ENCODE measurements at regions not wholly inside any gene's neighbourhood (a gene's known extent, or its start where the extent isn't known, plus 50 kb on each side); places are given as distances from the start of the nearest gene placed in this dataset.

GRCh38 chr7:91323626-91324158, 59.5 kb downstream of the FZD1 start:
- no peak for DNase-seq

GRCh38 chr7:91324663-91325062, 60.4 kb downstream of the FZD1 start:
- no peak for DNase-seq

DNA sequence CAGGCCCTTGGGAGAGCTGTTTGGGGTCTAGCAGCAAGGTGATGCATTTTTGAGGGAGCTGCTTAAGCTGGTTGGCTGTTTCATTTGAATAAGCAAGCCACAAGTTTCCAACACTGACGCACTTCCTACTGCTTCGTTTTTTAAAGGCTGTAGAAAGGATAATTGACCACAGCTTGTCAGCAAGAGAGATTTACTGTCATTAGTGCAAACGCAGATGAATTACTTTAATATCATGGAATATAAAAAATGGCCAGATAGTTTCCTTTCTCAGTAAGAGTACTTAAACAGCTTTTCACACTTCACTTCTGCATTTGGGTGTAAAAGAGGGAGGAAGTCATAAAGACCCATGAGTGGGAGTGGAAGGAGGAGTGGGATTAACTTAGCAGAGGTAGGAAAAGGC, 61.5 kb downstream of the FZD1 start:
- DNase-seq, result peak; percentile 31

DNA sequence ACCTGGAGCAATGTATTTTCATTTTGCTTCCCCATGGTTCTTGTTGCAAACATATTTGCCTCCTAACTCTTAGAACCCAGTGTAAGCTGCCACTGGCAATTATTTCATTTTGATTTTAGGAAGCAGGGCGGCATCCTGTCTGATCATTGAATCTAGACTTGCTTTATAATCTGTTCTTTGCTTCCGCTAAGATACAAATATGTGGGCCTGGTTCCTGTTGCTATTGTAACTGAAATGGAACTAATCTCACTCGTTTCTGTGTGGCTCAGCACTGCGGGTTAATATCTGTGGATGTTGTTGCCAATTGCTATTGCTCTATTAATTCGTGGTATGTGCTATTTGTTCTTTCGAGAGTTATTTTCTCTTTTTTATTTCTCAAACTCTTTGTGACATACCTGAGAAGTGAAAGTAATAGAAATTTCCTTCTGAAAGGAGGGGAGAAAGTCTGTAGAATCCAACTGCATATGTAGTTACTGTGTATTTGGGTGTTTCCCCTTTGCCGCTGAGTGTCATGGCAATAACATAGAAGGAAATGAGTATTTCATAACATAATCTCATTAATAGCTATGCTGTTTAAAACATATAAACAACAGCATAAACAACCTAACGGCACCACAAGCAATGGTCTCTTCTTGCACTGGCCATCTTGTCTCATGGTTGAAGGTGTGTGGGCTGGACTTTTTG, 62.4 kb downstream of the FZD1 start:
- DNase-seq, result no peak

DNA sequence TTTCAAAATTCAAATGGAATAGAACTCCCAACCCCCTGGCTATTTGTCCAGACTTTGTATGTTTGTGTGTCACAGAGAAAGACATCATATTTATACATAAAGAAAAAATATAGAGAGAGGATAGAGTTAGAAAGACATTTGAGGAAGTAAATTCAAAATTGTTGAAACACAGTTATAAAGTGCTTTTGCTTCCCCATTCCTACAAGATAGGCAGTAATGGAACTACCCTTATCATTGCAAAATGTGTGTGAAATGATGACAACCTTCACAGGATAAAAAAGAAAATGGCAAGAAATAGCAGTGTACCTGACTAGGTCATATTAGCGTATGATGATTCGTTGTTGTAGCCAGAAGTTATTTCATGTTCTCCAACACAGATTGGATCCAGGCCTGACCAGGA, 63.1 kb downstream of the FZD1 start:
- peak; percentile 76 for DNase-seq

DNA sequence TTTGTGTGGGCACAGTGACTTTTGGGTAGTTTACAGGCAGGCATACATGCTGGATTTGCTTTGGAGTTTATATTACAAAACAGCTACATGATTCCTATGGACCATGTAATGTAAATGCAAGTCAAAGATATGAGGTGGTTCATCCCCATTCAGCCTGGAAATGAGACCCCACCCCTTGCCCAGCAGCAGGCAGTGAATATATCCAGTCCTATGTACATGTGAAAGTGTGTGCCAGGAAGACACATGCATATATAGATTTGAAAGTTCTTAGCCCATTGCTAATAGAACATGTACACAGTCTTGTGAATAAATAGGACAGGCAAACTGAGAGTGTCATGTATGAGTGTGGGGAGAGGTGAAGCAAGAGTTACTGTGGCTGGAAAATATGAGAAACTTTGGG, 65.3 kb downstream of the FZD1 start:
- DNase-seq, result no peak

DNA sequence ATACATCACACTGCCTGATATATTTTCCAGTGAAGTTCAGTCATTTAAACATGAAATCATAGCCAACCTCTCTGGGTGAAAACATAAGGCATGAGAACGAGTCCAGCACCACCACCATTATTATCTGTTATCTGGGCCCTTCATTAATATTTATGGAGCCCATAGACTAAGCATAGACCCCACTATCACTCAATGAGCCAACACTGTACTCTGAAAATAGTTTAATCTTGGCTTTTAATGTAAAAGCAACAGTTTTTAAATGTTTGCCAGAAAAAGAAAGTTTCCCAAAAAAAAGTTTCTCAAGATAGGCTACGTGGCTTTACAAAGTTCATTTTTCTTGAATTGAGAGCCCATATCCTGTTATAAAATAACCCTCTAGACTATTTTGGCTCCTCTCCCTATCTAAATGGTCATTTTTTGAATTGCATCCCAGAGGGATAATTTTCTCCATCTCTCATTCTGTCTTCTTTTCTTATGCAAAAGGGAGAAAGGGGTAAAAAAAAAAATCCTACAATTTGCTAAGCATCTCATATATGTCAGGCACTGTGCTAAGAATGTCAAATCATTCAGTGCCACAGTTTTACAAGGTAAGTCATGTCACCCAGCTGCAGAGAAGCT, 66.1 kb downstream of the FZD1 start:
- no peak for DNase-seq

DNA sequence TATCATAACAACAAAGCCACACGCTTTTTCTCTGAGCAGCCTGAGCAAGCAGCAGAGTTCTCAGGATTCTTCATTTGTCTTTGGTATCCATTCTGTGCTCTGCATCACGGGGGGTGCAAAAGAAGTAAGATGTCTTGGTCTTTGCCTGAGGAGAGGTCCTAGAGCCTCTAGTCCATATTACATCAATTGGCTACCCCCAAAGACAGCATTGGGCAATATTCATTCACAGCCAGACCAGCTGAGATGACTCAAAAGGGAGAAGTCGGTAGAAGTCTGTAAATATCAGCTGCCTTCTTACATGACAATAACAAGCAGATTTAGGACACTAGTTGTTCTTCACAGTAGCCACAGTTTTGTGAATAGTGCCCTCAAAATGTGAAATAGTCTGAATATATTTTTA, 66.6 kb downstream of the FZD1 start:
- DNase-seq, result peak; percentile 52

DNA sequence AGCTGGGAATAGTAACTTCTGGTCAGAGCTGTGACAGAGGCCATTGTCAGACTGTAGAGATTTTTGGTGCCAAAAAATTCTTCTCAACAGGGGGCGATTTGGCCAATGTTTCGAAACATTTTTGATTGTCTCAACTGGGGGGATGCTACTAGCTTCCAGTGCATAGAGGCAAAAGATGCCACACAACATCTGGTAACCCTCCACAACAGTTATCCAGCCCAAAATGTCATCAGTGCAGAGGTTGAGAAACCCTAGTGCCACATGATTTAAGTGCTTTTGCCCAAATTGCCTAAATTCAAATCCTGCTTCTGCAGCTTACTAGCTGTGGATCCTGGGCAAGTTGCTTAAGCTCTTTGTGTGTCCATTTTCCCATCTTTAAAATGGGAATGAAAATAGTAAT, 71.9 kb downstream of the FZD1 start:
- DNase-seq, result no peak

- DNase-seq, result no peak
Measured at GRCh38 chr7:91338226-91339020, 74.2 kb downstream of the FZD1 start.

- DNase-seq, result no peak
Measured at GRCh38 chr7:91342346-91342745, 78.1 kb downstream of the FZD1 start.

GRCh38 chr7:91343420-91343960, 79.3 kb downstream of the FZD1 start:
- no peak for DNase-seq

- no peak for DNase-seq
Measured at GRCh38 chr7:91343996-91344629, 79.9 kb downstream of the FZD1 start.

- no peak for DNase-seq
Measured at GRCh38 chr7:91344911-91345310, 80.7 kb downstream of the FZD1 start.

- peak; percentile 26 for DNase-seq
Measured at GRCh38 chr7:91345449-91345848, 81.2 kb downstream of the FZD1 start.

DNA sequence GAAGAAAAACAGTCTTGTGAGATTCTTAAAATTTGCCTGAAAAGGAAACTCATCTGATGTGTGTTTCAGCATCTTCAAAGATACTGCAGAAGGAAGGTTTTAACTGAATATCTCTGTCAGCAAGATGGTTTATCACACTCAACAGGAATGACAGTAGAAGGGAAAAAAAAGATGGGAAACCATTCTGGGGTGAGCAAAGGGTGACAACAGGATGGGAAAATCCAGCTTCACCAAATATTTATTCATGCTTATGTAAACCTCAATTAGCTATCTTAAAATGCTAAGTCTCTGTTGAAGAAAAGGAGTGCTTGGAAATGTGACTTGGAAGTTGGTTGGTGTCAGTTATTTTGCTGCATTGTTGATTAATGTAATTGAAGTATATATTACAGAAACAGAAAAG, 82.2 kb downstream of the FZD1 start:
- DNase-seq, result no peak

GRCh38 chr7:91347290-91347689, 83.1 kb downstream of the FZD1 start:
- no peak for DNase-seq

DNA sequence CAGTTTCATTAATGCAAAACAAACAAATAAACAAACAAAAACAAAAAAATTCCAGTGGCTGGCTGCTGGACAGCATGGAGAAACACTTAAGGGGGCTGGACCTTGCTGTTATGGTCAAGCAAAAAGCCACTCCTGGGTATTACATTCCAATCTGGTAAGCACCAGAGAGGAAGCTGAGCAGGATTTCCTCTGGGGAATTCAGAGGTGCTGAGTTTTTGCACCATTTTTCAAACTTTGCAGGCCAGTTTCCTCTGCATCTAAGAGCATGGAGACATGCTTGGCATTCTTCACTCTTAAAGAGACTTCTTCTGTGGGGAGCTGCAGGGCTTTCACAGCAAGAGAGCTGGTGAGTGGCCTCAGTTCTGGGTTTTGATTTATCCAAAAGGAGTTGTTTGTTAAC, 84.5 kb downstream of the FZD1 start:
- DNase-seq, result no peak

DNA sequence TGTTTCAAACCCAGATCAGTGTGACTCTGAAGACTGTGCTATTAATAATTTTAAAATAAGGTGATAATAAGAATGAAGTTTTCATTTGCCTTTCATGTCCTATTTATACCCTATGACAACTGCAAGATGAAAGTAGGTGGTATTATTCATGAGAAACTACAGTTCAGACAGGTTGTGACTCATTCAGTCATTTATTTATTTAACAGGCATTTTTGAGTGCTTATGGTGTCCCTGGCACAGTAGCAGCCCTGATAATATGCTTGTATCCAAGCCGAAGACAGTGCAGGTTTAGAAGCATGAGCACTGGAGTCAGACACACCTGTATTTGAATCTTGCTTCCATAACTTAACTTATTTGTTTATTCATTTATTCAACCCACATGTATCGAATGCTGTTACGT, 87.1 kb downstream of the FZD1 start:
- no peak for DNase-seq

- DNase-seq, result no peak
Measured at GRCh38 chr7:91352091-91352490, 87.9 kb downstream of the FZD1 start.

DNA sequence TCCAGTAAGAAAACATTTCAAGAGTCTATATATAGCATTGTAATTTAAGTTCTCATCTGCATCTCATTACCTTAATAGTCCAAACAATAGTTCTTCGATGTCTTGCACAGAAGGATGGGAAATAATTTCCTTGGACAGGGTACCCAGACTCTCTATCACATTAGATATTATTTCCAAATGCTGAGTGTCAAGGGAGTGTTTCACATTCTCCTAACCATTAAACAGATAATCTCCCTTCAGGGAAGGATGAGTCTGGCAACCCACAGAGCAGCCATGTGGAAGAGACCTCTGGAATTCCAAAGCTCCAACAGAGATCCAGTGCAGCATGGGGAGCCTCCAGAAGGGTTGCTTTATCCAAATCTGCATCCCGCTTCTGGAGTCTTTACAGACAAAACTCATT, 89.6 kb downstream of the FZD1 start:
- DNase-seq, result no peak

- DNase-seq, result no peak
Measured at GRCh38 chr7:91355695-91356435, 91.6 kb downstream of the FZD1 start.

Measured in suppressor macrophage treated with lipopolysaccharide for 4 hours (primary cell).